Ramos (cell line): ENCODE measurements at regions not wholly inside any gene's neighbourhood (a gene's known extent, or its start where the extent isn't known, plus 50 kb on each side); places are given as distances from the start of the nearest gene placed in this dataset.
"Not testable (repeated sequence)": the region's sequence is repeated elsewhere in the genome, so short reads cannot be mapped to it uniquely, and the experiment has no call there.

Experiments used
- in situ Hi-C: fragments of 300-500 bp; cut with MboI; formaldehyde crosslinking; loops from one replicate; pipeline ENCODE4 v1.14.3; 2022; ENCODE audit warnings: low sequenced_read_pairs; ENCODE audit not compliant: unreplicated experiment

DNA sequence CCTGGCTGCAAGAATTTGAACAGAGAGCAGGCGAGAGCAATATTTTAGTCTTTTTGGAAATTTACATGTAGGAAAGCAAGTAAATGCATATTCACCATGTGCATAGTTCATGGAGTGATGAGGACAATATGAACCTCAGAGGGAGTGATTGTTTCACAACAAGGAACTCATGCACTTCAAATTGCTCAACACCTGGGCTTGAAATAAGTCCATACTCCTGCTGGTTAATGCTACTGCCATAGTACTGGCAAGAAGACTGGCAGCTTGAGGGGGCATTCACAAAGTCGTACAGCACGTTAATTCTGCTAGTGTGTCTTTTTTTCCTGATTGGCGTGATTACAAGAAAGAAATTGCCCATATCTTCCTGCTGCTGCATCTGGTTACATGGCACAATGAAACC, 267.6 kb downstream of the PCDH17 start:
- in situ Hi-C loops = no loop called here

DNA sequence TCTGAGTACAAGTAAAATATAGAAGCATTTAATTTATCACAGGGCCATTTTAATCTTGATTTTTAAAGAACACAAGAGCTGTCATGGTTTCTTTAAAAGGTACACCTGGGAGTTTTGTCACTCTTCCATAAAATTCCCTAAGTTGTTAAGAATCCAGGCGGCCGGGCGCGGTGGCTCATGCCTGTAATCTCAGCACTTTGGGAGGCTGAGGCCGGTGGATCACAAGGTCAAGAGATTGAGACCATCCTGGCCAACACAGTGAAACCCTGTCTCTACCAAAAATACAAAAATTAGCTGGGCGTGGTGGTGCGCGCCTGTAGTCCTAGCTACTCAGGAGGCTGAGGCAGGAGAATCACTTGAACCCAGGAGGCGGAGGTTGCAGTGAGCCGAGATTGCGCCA, 278.3 kb downstream of the PCDH17 start:
- in situ Hi-C loops = not testable (repeated sequence)

DNA sequence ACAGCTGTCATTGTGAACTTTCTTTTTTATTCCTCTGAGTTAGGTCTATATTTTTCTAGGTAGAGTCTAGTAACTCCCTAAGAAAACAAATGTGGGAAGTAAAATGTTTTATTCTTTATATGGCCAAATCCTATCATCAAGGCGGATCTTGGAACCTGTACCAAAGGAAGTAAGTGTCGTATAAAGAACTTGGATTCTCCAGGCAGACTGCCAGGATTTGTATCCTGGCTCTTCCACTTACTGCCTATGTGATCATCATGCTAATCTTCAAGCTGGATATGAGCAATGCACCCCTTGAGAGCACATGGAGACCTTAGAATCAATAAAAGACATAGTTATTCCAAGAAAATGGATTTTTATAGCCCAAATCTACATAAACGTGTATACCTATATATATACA, 286.5 kb downstream of the PCDH17 start:
- in situ Hi-C loops = no loop called here

DNA sequence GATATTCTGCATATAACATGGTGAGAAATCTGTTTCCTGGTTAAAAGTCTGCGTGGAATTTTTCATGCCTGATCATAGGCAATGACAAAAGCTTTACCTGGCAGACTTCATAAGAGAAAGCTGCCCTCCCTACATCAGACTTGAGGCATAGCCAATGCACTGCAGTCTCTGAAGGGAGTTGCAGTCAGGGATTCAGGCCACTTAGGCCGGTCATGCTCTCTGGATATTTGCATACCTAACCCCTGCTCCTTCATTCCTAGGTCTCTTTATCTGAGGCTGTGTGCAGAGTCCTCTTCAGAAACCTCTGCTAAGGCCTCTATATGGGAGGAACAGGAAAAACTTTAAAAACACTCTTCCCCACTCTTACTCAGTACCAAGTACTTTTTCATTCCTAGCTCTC, 287.4 kb downstream of the PCDH17 start:
- in situ Hi-C loops = no loop called here

DNA sequence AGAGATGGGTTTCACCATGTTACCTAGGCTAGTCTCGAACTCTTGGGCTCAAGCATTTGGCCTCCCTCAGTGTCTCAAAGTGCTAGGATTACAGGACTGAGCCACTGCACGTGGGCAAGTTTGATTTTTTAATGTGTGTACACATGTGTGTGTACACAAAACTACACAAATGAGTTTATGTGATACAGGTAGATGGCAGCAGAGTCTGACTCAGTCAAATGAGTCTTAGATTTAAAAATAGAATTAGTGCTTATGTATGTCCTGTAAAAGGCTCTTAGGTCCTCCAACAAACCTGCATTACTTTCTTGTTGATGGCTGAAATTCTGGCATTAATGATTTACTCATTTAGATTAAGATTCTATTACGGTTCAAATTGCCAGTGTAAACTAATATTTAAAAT, 293.7 kb downstream of the PCDH17 start:
- in situ Hi-C loops = no loop called here

DNA sequence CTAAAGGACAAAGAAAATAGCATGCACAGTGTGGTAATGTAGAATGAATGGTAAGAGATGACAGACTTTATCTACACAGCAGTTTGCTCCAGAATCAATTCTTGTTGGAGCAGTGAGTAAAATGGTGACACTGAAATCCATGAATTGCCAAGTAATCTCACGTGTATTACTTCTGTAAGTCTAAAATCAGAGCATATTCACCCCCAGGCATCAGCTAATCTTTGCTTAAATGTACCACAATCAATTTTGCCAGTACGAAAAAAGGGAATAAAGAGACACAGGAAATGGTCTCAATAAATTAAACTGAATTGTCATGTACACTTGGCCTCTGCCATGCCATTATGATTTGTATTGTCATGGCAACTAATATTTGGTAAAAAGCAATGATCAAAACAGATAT, 294.2 kb downstream of the PCDH17 start:
- in situ Hi-C loops = no loop called here

DNA sequence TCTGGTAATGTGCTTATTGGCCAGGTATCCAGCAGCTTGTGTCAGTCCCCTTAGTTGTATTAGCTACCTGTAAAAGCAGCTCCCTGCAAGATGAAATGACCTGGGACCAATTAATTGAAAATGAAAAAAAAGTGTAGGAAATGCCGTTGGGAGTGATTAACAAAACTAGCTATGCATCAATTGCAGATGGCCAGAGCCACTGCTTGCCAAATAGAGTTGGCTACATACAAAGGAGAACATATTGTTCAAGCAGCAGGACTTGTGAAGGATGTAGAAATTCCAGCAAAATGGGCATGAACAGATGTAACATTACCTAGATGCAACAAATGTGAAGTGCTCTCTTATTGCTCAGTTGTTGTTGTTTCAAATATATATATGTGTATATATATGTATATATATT, 300.5 kb downstream of the PCDH17 start:
- in situ Hi-C loops = no loop called here

DNA sequence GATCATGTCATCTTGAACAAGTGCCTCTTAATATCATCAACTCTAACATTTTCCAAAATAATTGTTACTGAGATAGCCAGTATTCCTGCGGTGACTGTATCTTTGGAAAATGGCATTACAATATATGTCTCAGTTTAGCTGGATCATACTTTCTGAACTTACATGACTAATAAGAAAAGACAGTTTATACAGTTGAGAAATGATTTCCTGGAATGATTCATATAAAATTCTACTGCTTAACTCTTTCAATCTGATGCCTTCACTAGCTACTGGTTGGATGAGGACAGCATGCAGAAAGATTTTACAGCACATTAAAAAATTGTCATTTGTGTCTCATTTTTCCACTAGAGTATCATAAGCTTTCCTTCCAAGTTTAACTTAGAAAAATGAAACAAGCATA, 302.1 kb downstream of the PCDH17 start:
- in situ Hi-C loops = no loop called here

DNA sequence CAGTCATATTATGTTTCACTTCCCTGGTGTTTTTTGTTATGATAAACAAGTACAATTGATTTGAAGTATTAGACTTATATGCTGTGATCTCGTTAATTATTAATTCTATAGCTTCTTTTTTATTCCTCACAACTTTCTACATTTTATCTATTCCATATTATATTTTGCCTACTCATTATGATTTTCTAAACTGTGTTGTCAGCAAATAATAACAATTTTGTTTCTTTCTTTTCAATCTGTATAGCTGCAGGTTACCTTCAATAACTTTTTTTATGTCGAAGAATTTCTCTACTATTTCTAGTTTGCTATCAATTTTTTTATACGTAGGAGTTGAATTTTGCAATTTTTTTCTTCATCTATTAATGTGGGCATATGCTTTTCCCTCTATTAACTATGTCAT, 304.4 kb downstream of the PCDH17 start:
- in situ Hi-C loops = no loop called here

DNA sequence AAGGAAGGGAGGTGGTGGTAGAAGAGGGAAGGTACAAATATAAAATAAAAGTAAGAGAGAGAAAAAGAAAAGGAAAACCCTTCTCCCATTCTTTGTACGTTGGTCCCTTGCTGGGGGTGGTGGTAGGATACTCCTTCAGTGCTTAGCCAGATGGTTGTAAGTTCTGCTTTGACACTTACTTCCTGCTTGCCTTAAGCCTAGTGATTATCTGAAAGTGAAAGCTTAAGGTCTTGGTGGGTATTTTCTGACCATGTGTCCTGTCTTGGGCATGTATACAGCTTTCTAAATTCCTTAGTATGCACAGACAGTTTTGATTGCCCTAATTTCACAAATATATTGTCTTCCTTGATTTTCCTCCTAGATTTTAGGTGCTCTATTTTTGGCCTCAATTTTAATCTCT, 314.8 kb downstream of the PCDH17 start:
- in situ Hi-C loops = no loop called here

DNA sequence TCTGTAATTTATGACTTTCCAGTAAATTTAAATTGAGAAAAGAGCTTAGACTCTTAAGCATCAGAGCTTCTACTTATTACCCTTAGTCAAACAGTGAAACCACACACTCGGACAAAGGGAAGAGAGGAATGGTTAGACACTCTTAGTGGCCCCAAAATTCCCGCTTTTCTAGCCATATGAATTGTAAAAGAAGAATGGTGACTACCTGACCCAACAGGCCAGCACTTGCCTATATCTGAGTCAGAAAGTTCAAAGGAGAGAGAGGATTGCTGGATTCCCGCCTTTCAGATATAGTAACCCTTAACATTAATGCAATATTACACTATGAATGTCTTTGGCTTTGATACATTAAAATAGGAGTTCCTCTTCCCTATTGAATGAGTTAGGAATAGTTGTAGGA, 317.3 kb downstream of the PCDH17 start:
- in situ Hi-C loops = no loop called here

DNA sequence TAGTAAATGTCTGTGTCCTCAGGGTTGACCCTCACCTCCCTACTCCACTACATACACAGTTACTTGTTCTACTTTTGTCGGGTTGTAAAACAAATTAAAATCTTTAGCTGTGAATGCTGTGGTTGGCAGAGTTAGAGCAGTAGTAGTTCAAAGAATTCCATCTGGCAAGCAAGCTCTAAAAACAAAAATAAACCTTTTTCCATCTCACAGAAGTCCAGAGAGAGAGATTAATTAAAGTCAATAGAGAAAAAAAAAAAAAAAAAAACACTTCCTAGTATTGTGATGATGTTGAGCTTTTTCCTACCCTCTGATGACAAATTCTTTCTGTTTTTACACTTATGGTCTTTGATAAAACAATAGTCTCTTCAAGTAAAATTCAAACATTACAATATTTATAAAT, 338.4 kb downstream of the PCDH17 start:
- in situ Hi-C loops = no loop called here

DNA sequence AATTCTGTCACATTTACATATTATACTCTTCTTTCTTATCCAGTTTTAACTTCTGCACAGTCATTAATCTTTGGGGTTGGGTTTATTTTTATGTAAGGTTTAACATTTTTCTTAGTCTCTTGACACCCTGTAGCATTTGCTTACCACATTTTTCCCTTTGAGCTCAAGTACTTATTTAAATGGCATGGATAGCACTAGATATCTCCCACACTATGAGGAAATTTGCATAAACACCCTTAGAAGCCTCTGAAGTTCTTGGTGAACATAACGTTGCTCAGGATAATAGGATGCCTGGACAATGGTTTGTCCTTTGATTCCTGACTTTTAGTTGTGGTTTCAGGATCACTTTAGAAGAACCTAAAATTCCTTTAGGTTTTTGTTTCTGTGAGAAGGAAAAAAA, 338.9 kb downstream of the PCDH17 start:
- in situ Hi-C loops = no loop called here

DNA sequence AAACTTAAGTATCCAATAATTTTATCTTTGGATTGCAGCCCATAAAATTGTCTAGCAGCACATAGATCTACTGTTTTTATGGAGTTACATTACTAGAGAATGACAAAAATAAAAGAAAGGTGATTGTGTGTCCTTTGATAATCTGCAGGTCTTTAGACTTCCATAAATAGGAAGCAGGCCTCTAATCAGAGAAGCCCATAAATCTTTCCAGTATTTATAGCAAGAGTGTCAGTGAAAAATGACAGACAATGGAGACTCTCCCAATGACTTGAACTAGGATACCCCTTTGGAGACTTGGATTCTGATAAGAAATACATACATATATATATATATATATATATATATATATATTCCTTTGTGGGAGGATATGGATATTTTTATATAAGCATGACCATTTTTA, 351.2 kb downstream of the PCDH17 start:
- in situ Hi-C loops = no loop called here

DNA sequence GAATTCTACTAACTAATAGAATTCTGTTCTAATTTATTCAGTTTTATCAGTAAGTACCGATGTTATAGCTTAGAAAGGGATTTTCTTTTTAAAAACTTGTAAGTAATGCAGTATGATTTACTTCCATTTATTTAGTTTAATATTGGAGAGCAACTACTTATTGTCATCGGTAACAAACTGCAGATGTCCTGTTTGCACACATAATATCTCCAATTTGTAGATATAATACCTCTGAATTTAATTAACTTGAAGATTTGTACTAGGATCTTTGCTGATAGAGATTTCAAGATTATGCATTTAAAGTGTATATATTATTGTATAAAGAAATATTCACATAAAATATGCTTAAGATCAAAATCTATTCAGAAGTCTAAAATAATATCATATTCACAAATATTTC, 356.7 kb downstream of the PCDH17 start:
- in situ Hi-C loops = no loop called here

DNA sequence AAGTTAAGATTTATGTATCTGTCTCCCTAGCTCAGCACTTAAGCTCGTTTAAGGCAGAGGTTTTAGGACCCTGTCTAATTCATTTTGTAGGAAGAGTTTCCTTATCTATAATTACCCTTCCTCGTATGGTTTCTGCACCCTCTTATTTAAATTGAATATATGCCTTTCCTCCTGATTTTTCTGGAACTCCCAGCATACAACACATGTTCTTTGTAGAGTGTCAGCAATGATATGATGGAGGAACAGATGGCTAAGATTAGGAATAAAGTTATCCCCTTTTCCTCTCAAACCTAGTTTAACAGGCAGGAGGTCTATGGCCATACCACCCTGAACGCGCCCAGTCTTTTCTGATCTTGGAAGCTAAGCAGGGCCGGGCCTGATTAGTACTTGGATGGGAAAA, 359.5 kb downstream of the PCDH17 start:
- in situ Hi-C loops = no loop called here

DNA sequence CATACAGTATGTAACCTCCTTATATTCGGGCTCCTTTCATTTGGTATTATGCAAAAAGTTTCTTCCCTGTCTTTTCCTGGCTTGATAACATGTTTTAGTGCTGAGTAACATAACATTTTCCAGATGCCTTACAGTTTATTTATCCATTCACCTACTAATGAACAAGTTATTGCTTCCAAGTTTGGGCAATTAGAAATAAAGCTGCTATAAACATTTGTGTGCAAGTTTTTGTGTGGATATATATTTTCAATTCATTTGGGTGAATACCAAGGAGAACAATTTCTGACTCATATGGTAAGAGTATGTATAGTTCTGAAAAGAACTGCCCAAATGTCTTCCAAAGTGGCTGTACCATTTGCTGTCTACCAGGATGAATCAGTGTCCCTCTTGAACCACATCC, 360.9 kb downstream of the PCDH17 start:
- in situ Hi-C loops = no loop called here

DNA sequence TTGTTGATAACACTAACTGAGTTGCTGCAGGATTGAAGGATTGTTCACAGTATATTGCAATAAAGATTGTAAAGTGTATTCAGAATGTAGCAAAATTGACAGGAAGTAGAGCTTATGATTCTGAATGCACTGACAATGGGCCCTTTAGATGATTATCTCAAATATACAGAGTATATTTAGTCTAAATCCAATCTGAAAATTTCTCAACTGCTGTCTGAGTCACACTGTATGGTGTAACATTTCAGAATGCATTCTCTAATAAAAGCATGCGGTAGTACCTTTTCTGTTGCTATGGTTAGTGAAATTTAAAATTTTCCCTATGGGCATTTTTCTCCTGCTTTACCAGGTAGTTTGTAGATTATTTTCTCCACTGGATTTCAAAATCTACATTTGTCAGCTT, 365.2 kb downstream of the PCDH17 start:
- in situ Hi-C loops = no loop called here

DNA sequence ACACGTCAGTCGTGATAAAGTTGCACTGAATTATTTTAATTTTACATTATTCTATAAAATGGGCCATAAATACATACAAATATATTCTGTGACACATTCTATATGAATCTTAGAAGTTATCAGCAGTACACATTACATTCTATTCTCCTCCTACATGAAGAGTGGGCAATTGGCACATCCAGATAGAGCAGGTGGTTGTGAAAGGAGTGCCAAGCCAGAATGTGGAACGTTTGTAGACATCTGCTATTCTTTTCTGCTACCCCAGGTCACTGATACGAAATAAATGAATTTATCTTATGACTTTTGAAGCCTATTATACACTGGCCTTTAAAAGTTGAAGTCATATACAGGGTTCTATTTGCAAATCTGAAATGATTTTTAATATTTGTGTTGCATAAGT, 373.2 kb downstream of the PCDH17 start:
- in situ Hi-C loops = no loop called here

DNA sequence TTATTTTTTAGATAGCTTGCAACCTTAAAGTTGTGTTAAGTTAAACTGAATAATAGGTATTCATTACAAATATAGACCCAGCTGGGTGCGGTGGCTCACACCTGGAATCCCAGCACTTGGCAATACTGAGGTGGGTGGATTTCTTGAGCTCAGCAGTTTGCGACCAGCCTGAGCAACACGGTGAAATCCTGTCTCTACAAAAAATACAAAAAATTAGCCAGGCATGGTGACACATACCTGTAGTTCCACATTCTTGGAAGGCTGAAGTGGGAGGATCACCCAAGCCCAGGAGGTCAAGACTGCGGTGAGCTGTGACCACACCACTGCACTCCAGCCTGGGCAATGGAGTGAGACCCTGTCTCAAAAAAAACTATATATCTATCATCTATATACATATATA, 386.5 kb downstream of the PCDH17 start:
- in situ Hi-C loops = no loop called here

DNA sequence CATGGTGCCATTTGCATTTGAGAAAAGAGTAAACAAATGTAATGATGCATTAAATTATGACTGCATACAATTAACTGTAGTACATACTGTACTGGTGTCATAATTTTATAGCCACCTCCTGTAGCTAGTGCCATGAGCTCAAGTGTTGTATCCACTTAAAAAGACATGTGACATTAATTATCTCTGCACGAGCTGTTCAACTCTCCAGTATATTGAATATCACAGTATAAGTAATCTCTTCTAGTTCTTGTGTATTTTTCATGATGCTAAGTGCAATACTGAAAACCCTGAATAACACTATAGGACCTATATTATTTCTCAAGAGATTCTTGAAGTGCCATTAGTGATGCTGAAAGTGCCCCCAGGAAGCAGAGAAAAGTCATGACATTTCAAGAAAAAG, 387.3 kb downstream of the PCDH17 start:
- in situ Hi-C loops = no loop called here

DNA sequence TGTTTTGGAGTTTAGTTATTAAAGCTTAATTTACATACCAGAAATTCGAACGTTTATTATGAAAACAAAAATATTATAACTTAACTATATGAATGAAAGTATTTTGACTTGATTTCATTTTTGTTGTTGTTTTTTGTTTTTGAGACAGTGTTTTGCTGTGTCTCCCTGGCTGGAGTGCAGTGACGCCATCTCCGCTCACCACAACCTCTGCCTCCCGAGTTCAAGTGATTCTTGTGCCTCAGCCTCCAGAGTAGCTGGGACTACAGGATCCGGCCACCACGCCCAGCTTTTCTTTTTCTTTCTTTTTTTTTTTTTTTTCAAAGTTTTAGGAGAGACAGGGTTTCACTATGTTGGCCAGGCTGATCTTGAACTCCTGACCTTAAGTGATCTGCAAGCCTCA, 392.6 kb downstream of the PCDH17 start:
- in situ Hi-C loops = no loop called here

DNA sequence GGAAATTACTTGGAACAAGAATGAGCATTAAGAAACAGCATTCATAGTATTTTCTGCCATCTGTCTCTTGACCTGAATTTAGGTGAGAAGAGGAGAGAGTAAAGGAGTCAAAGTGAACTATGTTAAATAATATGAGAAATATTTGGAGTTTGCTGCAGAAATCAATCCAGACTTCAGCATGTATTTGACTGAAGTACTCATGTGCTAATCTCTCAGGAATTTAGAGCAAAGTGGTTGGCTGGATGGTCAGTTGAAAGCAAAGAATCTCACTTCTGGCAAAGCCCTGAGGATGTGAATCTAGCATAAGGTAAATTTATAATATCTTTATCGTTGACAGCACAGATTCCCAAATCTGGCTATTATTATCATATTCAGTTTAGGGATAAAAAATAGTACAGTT, 394.3 kb downstream of the PCDH17 start:
- in situ Hi-C loops = no loop called here
